GM12878 (cell line): ENCODE measurements at regions not wholly inside any gene's neighbourhood (a gene's known extent, or its start where the extent isn't known, plus 50 kb on each side); places are given as distances from the start of the nearest gene placed in this dataset.

Experiments used
- FOXK2 ChIP-seq: fragments of 450-650 bp; IDR thresholded peaks from 2 replicates; pipeline ENCODE4 v1.6.1; 2017; ENCODE audit warnings: mild to moderate bottlenecking, moderate library complexity
- HDAC2 ChIP-seq: fragments of 200-600 bp; sonication (generic); IDR thresholded peaks from 2 replicates; pipeline ENCODE4 v1.6.1; 2017
- KDM1A ChIP-seq: fragments of 200-600 bp; sonication (generic); IDR thresholded peaks from 2 replicates; pipeline ENCODE4 v1.6.1; 2016; ENCODE audit warnings: borderline replicate concordance
- POU2F2 ChIP-seq: IDR thresholded peaks from 3 replicates; pipeline ENCODE4 v1.6.1; 2011; ENCODE audit warnings: low read depth, mild to moderate bottlenecking, low read length, borderline replicate concordance
- PRDM15 ChIP-seq: fragments of 450-650 bp; formaldehyde crosslinking; IDR thresholded peaks from 2 replicates; pipeline ENCODE4 v1.4.0; 2020; ENCODE audit warnings: mild to moderate bottlenecking, moderate library complexity
- SKIL ChIP-seq: fragments of 450-650 bp; IDR thresholded peaks from 2 replicates; pipeline ENCODE4 v1.6.1; 2017; ENCODE audit warnings: mild to moderate bottlenecking, low read depth, inconsistent platforms; ENCODE audit not compliant: poor library complexity, severe bottlenecking
- SPI1 ChIP-seq: IDR thresholded peaks from 2 replicates; pipeline ENCODE4 v1.6.1; 2011; ENCODE audit warnings: low read depth, mild to moderate bottlenecking, low read length, moderate library complexity, borderline replicate concordance; ENCODE audit not compliant: insufficient read depth
- ZBTB4 ChIP-seq: fragments of 450-650 bp; formaldehyde crosslinking; IDR thresholded peaks from 2 replicates; pipeline ENCODE4 v1.4.0; 2022; ENCODE audit warnings: mild to moderate bottlenecking, moderate library complexity

- TF ChIP-seq SKIL, result no peak
- no peak for TF ChIP-seq ZBTB4 (CRISPR knock-in tag)
- TF ChIP-seq SPI1, result no peak
- TF ChIP-seq POU2F2, result no peak
- no peak for TF ChIP-seq FOXK2
- no peak for TF ChIP-seq PRDM15
- TF ChIP-seq HDAC2, result no peak
- no peak for TF ChIP-seq KDM1A
Observed at GRCh38 chr1:232505884-232506283, 124.0 kb downstream of the SIPA1L2 start (continued).
